ENCODE measurements at regions not wholly inside any gene's neighbourhood (a gene's known extent, or its start where the extent isn't known, plus 50 kb on each side); places are given as distances from the start of the nearest gene placed in this dataset.

- TF ChIP-seq, protein P1, sequence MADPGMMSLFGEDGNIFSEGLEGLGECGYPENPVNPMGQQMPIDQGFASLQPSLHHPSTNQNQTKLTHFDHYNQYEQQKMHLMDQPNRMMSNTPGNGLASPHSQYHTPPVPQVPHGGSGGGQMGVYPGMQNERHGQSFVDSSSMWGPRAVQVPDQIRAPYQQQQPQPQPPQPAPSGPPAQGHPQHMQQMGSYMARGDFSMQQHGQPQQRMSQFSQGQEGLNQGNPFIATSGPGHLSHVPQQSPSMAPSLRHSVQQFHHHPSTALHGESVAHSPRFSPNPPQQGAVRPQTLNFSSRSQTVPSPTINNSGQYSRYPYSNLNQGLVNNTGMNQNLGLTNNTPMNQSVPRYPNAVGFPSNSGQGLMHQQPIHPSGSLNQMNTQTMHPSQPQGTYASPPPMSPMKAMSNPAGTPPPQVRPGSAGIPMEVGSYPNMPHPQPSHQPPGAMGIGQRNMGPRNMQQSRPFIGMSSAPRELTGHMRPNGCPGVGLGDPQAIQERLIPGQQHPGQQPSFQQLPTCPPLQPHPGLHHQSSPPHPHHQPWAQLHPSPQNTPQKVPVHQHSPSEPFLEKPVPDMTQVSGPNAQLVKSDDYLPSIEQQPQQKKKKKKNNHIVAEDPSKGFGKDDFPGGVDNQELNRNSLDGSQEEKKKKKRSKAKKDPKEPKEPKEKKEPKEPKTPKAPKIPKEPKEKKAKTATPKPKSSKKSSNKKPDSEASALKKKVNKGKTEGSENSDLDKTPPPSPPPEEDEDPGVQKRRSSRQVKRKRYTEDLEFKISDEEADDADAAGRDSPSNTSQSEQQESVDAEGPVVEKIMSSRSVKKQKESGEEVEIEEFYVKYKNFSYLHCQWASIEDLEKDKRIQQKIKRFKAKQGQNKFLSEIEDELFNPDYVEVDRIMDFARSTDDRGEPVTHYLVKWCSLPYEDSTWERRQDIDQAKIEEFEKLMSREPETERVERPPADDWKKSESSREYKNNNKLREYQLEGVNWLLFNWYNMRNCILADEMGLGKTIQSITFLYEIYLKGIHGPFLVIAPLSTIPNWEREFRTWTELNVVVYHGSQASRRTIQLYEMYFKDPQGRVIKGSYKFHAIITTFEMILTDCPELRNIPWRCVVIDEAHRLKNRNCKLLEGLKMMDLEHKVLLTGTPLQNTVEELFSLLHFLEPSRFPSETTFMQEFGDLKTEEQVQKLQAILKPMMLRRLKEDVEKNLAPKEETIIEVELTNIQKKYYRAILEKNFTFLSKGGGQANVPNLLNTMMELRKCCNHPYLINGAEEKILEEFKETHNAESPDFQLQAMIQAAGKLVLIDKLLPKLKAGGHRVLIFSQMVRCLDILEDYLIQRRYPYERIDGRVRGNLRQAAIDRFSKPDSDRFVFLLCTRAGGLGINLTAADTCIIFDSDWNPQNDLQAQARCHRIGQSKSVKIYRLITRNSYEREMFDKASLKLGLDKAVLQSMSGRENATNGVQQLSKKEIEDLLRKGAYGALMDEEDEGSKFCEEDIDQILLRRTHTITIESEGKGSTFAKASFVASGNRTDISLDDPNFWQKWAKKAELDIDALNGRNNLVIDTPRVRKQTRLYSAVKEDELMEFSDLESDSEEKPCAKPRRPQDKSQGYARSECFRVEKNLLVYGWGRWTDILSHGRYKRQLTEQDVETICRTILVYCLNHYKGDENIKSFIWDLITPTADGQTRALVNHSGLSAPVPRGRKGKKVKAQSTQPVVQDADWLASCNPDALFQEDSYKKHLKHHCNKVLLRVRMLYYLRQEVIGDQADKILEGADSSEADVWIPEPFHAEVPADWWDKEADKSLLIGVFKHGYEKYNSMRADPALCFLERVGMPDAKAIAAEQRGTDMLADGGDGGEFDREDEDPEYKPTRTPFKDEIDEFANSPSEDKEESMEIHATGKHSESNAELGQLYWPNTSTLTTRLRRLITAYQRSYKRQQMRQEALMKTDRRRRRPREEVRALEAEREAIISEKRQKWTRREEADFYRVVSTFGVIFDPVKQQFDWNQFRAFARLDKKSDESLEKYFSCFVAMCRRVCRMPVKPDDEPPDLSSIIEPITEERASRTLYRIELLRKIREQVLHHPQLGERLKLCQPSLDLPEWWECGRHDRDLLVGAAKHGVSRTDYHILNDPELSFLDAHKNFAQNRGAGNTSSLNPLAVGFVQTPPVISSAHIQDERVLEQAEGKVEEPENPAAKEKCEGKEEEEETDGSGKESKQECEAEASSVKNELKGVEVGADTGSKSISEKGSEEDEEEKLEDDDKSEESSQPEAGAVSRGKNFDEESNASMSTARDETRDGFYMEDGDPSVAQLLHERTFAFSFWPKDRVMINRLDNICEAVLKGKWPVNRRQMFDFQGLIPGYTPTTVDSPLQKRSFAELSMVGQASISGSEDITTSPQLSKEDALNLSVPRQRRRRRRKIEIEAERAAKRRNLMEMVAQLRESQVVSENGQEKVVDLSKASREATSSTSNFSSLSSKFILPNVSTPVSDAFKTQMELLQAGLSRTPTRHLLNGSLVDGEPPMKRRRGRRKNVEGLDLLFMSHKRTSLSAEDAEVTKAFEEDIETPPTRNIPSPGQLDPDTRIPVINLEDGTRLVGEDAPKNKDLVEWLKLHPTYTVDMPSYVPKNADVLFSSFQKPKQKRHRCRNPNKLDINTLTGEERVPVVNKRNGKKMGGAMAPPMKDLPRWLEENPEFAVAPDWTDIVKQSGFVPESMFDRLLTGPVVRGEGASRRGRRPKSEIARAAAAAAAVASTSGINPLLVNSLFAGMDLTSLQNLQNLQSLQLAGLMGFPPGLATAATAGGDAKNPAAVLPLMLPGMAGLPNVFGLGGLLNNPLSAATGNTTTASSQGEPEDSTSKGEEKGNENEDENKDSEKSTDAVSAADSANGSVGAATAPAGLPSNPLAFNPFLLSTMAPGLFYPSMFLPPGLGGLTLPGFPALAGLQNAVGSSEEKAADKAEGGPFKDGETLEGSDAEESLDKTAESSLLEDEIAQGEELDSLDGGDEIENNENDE (IDR thresholded peaks at IDR 0.05; ENCODE audit: insufficient replicate concordance, low read length): no peak
- TF ChIP-seq CHD2 (IDR thresholded peaks at IDR 0.05; ENCODE audit: low read length) (no peak), MAX (IDR thresholded peaks at IDR 0.05) (no peak), FOSL1 (IDR thresholded peaks at IDR 0.05; ENCODE audit: insufficient read depth, low read depth, low read length) (no peak), MAFK (IDR thresholded peaks at IDR 0.05; ENCODE audit: low read depth, low read length) (no peak), JUN (IDR thresholded peaks at IDR 0.05; ENCODE audit: low read depth, low read length) (no peak), JUND (IDR thresholded peaks at IDR 0.05; ENCODE audit: low read length) (no peak), TAF7 (optimal IDR thresholded peaks at IDR 0.05; ENCODE audit: borderline replicate concordance, low read depth, low read length) (no peak), CBX8 (IDR thresholded peaks at IDR 0.05; ENCODE audit: borderline replicate concordance, low read depth, low read length) (no peak), CTBP2 (IDR thresholded peaks at IDR 0.05; ENCODE audit: borderline replicate concordance, insufficient read depth, insufficient read length, low read length) (no peak)
Observed at GRCh38 chr12:25319233-25319984, 68.7 kb upstream of the KRAS start (continued).

Data from H1 (cell line).